Prostate gland (tissue), 2 donors: ENCODE measurements at regions not wholly inside any gene's neighbourhood (a gene's known extent, or its start where the extent isn't known, plus 50 kb on each side); places are given as distances from the start of the nearest gene placed in this dataset.

ENCODE experiments used
- POLR2AphosphoS5 ChIP-seq: sonication (generic); formaldehyde crosslinking; IDR thresholded peaks from one replicate; pipeline ENCODE4 v1.6.1; 2017; ENCODE audit warnings: antibody characterized with exemption
- TF ChIP-seq, protein P1 (sequence below), 4 experiments: fragments of 200-600 bp in 2 of 4; fragments of 450-650 bp in 2 of 4; sonication (generic) in 2 of 4; IDR thresholded peaks; 1 replicate in 3 of 4; 2 replicates in 1 of 4; pipeline ENCODE4 v1.5.1; 2016 to 2019; ENCODE audit warnings: antibody characterized with exemption in 4 of 4, mild to moderate bottlenecking in 2 of 4, moderate library complexity in 2 of 4

DNA sequence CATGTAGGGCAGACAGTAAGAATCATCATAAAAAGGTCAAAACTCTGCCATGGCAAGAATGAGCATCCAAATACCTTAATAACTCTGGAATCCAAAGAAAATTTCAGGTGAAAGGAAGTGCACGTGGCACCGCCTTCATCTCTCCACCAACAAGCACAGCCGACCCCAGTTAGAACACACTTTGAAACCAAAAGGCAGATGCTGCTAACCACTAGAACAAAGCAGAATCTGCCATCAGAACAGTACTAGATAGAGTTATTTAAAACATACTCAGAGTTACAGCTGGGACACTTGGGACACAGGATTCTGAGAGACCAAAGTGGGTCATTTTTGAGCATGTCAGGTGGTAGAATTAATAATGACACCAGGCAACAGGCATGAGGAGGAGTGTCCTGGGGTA lies 106.7 kb upstream of the SOD1 start:
- TF ChIP-seq, protein P1, sequence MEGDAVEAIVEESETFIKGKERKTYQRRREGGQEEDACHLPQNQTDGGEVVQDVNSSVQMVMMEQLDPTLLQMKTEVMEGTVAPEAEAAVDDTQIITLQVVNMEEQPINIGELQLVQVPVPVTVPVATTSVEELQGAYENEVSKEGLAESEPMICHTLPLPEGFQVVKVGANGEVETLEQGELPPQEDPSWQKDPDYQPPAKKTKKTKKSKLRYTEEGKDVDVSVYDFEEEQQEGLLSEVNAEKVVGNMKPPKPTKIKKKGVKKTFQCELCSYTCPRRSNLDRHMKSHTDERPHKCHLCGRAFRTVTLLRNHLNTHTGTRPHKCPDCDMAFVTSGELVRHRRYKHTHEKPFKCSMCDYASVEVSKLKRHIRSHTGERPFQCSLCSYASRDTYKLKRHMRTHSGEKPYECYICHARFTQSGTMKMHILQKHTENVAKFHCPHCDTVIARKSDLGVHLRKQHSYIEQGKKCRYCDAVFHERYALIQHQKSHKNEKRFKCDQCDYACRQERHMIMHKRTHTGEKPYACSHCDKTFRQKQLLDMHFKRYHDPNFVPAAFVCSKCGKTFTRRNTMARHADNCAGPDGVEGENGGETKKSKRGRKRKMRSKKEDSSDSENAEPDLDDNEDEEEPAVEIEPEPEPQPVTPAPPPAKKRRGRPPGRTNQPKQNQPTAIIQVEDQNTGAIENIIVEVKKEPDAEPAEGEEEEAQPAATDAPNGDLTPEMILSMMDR (IDR thresholded peaks at IDR 0.05), result no peak
- TF ChIP-seq POLR2AphosphoS5, result no peak
